ENCODE measurements at regions not wholly inside any gene's neighbourhood (a gene's known extent, or its start where the extent isn't known, plus 50 kb on each side); places are given as distances from the start of the nearest gene placed in this dataset.

DNA sequence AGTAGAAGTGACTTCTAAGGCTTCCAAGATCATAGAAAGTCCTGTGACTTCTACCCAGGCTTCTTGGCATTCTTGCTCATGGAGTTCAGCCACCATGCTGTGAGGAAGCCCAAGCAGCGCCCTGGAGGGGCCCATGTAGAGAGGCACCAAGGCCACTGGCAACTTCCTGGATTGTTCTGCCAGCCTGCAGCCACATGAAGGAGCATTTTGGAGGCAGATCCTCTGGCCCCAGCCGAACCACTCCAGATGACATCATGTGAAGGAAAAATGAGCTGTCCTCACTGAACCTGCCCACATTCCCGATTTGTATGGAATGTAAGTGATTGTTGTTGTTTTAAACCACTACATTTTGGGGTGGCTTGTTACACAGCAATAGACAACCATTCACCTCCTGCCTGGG, 51.5 kb upstream of the MNX1 start:
- H3K27ac ChIP-seq, result no peak overlapping the region
- TF ChIP-seq, protein P1, sequence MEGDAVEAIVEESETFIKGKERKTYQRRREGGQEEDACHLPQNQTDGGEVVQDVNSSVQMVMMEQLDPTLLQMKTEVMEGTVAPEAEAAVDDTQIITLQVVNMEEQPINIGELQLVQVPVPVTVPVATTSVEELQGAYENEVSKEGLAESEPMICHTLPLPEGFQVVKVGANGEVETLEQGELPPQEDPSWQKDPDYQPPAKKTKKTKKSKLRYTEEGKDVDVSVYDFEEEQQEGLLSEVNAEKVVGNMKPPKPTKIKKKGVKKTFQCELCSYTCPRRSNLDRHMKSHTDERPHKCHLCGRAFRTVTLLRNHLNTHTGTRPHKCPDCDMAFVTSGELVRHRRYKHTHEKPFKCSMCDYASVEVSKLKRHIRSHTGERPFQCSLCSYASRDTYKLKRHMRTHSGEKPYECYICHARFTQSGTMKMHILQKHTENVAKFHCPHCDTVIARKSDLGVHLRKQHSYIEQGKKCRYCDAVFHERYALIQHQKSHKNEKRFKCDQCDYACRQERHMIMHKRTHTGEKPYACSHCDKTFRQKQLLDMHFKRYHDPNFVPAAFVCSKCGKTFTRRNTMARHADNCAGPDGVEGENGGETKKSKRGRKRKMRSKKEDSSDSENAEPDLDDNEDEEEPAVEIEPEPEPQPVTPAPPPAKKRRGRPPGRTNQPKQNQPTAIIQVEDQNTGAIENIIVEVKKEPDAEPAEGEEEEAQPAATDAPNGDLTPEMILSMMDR (conservative IDR thresholded peaks at IDR 0.05; ENCODE audit: low read depth), result no peak
- no peak for DNase-seq (ENCODE audit: low spot score)
- ChIA-PET POLR2A (ENCODE audit: low non-redundant PET) (no interaction called here), CTCF (interaction anchor here (0.7 kb wide), 1 partner anchor 1529 kb away, joined by 4 read pairs; no protein-coding TSS in a partner anchor)

DNA sequence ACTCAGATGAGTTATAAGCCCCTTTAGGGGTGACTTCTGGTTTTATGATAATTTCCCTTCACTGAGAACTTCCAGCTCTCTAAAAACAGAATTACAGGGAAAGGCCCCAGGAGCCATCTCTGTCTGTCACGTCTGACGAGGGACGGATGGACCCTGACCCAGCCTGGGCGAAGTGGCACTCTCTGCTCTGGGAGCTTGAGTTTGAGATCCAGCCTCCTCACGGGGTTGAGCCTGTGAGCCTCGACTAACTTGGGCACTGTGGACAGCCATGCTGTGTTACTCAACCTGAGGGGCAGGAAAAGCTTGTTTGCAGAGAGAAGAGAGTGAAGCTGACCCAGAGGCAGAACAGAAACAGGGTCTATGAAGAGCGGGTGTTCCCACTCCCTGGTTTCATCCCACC, 54.6 kb upstream of the MNX1 start:
- POLR2A ChIA-PET (ENCODE audit: low non-redundant PET), result no interaction called here
- TF ChIP-seq, protein P1 (conservative IDR thresholded peaks at IDR 0.05; ENCODE audit: low read depth), result no peak
- DNase-seq (ENCODE audit: low spot score), result no peak
- H3K27ac ChIP-seq, result no peak overlapping the region
- CTCF ChIA-PET, result no interaction called here

DNA sequence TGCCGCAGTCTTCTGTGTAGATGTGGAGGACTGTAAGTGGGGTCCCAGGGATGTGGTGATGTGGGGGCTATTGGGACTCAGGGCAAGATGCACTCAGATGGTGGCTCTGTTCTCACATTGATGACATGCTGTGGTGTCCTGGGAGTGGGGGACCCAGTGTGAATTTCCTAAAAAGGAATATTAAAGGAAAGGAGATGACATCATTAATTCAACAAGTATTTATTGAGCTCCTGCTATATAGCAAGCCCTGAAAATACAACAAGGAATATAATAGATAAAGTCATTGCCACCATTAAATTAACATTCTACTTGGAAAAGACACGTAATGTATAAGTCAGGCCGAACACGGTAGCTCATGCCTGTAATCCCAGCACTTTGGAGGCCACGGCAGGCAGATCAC, 61.9 kb upstream of the MNX1 start:
- TF ChIP-seq, protein P1 (conservative IDR thresholded peaks at IDR 0.05; ENCODE audit: low read depth), result no peak
- no peak overlapping the region for H3K27ac ChIP-seq
- POLR2A ChIA-PET (ENCODE audit: low non-redundant PET), result no interaction called here
- no peak for DNase-seq (ENCODE audit: low spot score)
- CTCF ChIA-PET, result no interaction called here

DNA sequence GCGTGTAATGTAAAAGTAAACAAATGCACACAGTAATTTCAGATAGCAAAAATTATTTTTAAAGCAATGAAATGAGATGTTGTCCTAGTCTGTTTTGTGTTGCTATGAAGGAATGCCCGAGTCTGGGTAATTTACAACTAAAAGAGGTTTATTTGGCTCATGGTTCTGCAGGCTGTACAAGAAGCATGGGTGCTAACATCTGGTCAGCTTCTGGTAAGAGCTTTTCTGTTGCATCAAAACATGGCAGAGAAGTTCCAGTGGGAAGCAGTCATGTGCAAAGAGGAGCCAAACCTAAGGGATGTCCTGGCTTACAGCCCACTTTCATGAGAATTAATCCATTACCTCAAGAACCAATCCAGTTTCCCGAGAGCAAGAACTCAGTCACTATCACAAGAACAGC, 62.9 kb upstream of the MNX1 start:
- DNase-seq (ENCODE audit: low spot score), result no peak
- POLR2A ChIA-PET (ENCODE audit: low non-redundant PET), result no interaction called here
- CTCF ChIA-PET, result no interaction called here
- H3K27ac ChIP-seq, result no peak overlapping the region
- TF ChIP-seq, protein P1 (conservative IDR thresholded peaks at IDR 0.05; ENCODE audit: low read depth), result no peak

DNA sequence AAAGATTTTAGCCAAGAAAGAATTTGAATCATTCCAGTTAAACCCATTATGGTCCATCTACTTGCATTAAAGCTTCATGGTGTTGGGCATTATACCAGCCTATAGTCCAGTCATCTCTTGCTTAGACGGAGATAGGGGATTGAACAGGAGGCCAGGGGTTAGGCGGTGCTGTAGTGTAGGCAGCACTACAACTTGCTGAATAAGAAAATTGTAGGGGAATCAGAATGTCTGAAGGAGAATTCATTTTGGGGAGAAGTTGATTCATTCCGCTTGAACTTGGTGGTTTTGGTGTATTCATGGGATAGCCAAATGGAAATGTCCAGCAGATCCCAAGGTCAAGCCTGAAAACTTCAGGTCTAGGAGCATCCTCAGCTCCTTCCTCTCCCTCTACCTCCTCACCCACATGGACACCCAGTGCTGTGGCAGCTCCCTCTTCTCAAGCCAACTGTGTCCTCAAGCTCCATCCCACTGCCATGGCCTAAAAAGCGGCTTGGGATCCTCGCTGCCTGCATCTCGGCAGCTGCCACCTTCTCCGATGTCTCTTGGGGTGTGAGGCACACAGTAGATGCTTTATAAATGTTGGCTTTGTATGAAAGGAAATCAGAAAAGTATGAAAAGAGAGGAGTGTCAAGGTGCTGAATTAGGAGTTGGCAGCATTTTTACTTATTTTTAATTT, 63.6 kb upstream of the MNX1 start:
- no peak for DNase-seq (ENCODE audit: low spot score)
- CTCF ChIA-PET, result no interaction called here
- TF ChIP-seq, protein P1 (conservative IDR thresholded peaks at IDR 0.05; ENCODE audit: low read depth), result no peak
- no peak overlapping the region for H3K27ac ChIP-seq
- POLR2A ChIA-PET (ENCODE audit: low non-redundant PET), result no interaction called here

DNA sequence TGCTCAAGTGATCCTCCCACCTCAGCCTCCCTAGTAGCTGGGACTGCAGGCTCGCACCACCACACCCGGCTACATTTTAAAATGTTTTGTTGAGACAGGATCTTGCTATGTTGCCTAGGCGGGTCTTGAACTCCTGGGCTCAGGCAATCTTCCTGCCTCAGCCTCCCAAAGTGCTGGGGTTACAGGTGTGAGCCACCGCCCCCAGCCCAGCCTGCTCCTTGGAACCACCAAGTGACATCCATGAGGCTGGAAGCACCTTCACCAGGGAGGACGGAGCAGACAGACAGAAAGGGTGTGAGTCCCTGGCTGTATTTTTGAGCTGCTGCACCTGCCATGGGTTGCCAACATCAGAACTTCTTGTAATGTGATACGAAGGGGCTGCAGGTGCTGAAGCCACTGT, 62.3 kb upstream of the UBE3C start:
- ChIA-PET CTCF (no interaction called here), POLR2A (ENCODE audit: low non-redundant PET) (no interaction called here)
- DNase-seq (ENCODE audit: low spot score), result no peak
- TF ChIP-seq, protein P1 (conservative IDR thresholded peaks at IDR 0.05; ENCODE audit: low read depth), result no peak
- H3K27ac ChIP-seq, result no peak overlapping the region

Measured in RWPE1 (cell line).